Panc1 (cell line): ENCODE measurements at regions not wholly inside any gene's neighbourhood (a gene's known extent, or its start where the extent isn't known, plus 50 kb on each side); places are given as distances from the start of the nearest gene placed in this dataset.

Experiments used
- CTCF ChIP-seq: fragments of 450-650 bp; IDR thresholded peaks from 2 replicates; pipeline ENCODE4 v1.5.1; 2017; ENCODE audit warnings: mild to moderate bottlenecking
- POLR2AphosphoS5 ChIP-seq: IDR thresholded peaks from 2 replicates; pipeline ENCODE4 v1.6.1; 2012; ENCODE audit warnings: mild to moderate bottlenecking, low read depth, low read length, moderate library complexity
- REST ChIP-seq, 2 experiments: IDR thresholded peaks; 2 replicates each; pipeline ENCODE4 v1.6.1; 2011 to 2012; ENCODE audit warnings: low read depth in 2 of 2, control low read depth in 1 of 2, low read length in 1 of 2, mild to moderate bottlenecking in 1 of 2, moderate library complexity in 1 of 2; ENCODE audit not compliant: insufficient read depth in 1 of 2

- TF ChIP-seq CTCF (no peak), POLR2AphosphoS5 (no peak), REST (IDR thresholded peaks at IDR 0.05; ENCODE audit: insufficient read depth in 1 of 2, low read depth in 2 of 2, low read length in 1 of 2) (no peak)
Observed at GRCh38 chr4:126647756-126648397, 984.9 kb upstream of the INTU start.
